GM23338 (cell line): ENCODE measurements at regions not wholly inside any gene's neighbourhood (a gene's known extent, or its start where the extent isn't known, plus 50 kb on each side); places are given as distances from the start of the nearest gene placed in this dataset.

ENCODE experiments used
- CREB1 ChIP-seq: fragments of 250-450 bp; sonication (Bioruptor Pico); IDR thresholded peaks from 2 replicates; pipeline ENCODE4 v1.5.0; 2020; ENCODE audit warnings: low read depth, mild to moderate bottlenecking, moderate library complexity
- CTCF ChIP-seq, 2 experiments: fragments of 200-600 bp in 1 of 2; sonication (generic) in 1 of 2; conservative IDR thresholded peaks; 2 replicates each; pipeline versions ENCODE4 v1.5.1 to v1.6.1; 2016 to 2017; ENCODE audit warnings: antibody characterized with exemption in 2 of 2, low read depth in 2 of 2, mild to moderate bottlenecking in 2 of 2, moderate library complexity in 1 of 2
- EZH2 ChIP-seq: fragments of 200-600 bp; sonication (generic); IDR thresholded peaks from one replicate; pipeline ENCODE4 v1.8.0; 2017; ENCODE audit warnings: antibody characterized with exemption, mild to moderate bottlenecking, low read depth; ENCODE audit not compliant: unreplicated experiment
- EZH2phosphoT487 ChIP-seq: fragments of 200-600 bp; sonication (generic); IDR thresholded peaks from one replicate; pipeline ENCODE4 v1.8.1; 2018; ENCODE audit warnings: antibody characterized with exemption; ENCODE audit not compliant: unreplicated experiment
- JUNB ChIP-seq: IDR thresholded peaks from one replicate; pipeline ENCODE4 v1.6.1; 2016; ENCODE audit warnings: antibody characterized with exemption; ENCODE audit not compliant: unreplicated experiment
- NANOG ChIP-seq: IDR thresholded peaks from 2 replicates; pipeline ENCODE4 v1.6.1; 2016; ENCODE audit warnings: antibody characterized with exemption, borderline replicate concordance
- POLR2AphosphoS5 ChIP-seq: IDR thresholded peaks from 2 replicates; pipeline ENCODE4 v1.6.1; 2016; ENCODE audit warnings: antibody characterized with exemption, low read depth
- REST ChIP-seq: IDR thresholded peaks from one replicate; pipeline ENCODE4 v1.6.1; 2018; ENCODE audit warnings: antibody characterized with exemption; ENCODE audit not compliant: unreplicated experiment
- STAT1 ChIP-seq: IDR thresholded peaks from one replicate; pipeline ENCODE4 v1.6.1; 2016; ENCODE audit warnings: antibody characterized with exemption; ENCODE audit not compliant: unreplicated experiment
- ZNF114 ChIP-seq: fragments of 250-450 bp; sonication (Bioruptor Pico); IDR thresholded peaks from 2 replicates; pipeline ENCODE4 v1.5.0; 2020; ENCODE audit warnings: mild to moderate bottlenecking, moderate library complexity
- ZNF331 ChIP-seq: fragments of 250-450 bp; sonication (Bioruptor Pico); IDR thresholded peaks from 2 replicates; pipeline ENCODE4 v1.5.0; 2020; ENCODE audit warnings: low read depth, mild to moderate bottlenecking, moderate library complexity
- TF ChIP-seq, protein P1 (sequence below): IDR thresholded peaks from 2 replicates; pipeline ENCODE4 v1.6.1; 2016; ENCODE audit warnings: antibody characterized with exemption

GRCh38 chr18:2330764-2331163, 240.5 kb downstream of the METTL4 start:
- no peak for TF ChIP-seq EZH2phosphoT487
- TF ChIP-seq CTCF (conservative IDR thresholded peaks at IDR 0.05; ENCODE audit: low read depth in 2 of 2): no peak
- no peak for TF ChIP-seq EZH2
- TF ChIP-seq STAT1: no peak
- TF ChIP-seq POLR2AphosphoS5: no peak
- TF ChIP-seq ZNF114 (CRISPR knock-in tag): no peak
- TF ChIP-seq NANOG: no peak
- no peak for TF ChIP-seq JUNB
- TF ChIP-seq REST: no peak
- TF ChIP-seq CREB1 (CRISPR knock-in tag): no peak
- TF ChIP-seq, protein P1, sequence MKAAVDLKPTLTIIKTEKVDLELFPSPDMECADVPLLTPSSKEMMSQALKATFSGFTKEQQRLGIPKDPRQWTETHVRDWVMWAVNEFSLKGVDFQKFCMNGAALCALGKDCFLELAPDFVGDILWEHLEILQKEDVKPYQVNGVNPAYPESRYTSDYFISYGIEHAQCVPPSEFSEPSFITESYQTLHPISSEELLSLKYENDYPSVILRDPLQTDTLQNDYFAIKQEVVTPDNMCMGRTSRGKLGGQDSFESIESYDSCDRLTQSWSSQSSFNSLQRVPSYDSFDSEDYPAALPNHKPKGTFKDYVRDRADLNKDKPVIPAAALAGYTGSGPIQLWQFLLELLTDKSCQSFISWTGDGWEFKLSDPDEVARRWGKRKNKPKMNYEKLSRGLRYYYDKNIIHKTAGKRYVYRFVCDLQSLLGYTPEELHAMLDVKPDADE: no peak
- TF ChIP-seq ZNF331 (CRISPR knock-in tag): no peak
